Kidney epithelial cell (primary cell): ENCODE measurements at regions not wholly inside any gene's neighbourhood (a gene's known extent, or its start where the extent isn't known, plus 50 kb on each side); places are given as distances from the start of the nearest gene placed in this dataset.

Source experiments
- DNase-seq: peaks from one replicate; pipeline ENCODE4 v3.0.0-alpha.2; 2010; ENCODE audit warnings: low read depth
- H3K27me3 ChIP-seq: 2 replicates; pipeline ENCODE4 v1.6.0; 2011; ENCODE audit warnings: low read length; ENCODE audit not compliant: control insufficient read depth, insufficient read depth
- H3K36me3 ChIP-seq: 2 replicates; pipeline ENCODE4 v1.5.1; 2011; ENCODE audit warnings: low read length; ENCODE audit not compliant: control insufficient read depth, insufficient read depth
- H3K4me3 ChIP-seq: 2 replicates; pipeline ENCODE4 v1.5.1; 2011; ENCODE audit warnings: low read depth, mild to moderate bottlenecking, control low read depth, low read length
- TF ChIP-seq, protein P1 (sequence below): IDR thresholded peaks from 2 replicates; pipeline ENCODE4 v1.5.1; 2011; ENCODE audit warnings: mild to moderate bottlenecking, moderate library complexity, low read length, control low read depth, inconsistent platforms; ENCODE audit not compliant: insufficient read depth, poor library complexity, severe bottlenecking

DNA sequence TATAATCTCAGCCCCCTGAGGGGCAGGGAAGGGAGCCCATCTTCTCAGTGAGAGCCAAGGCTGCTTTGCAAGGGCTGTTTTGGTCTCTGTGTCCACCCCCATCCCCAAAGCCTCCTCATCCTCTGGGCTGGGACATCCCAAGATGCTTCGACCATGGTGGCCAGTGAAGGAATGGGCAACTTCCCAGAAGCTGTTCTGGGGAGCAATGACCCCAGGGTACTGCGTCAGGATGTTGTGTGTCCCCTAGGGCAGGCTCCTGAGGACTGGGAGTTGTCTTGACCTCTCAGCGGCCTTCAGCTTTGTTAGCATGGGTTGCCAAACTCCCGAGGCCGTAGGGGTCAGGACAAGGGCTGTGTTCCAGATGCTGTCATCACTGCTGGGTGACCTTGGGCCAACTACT lies 238.4 kb upstream of the POU3F1 start:
- no peak for DNase-seq
- TF ChIP-seq, protein P1, sequence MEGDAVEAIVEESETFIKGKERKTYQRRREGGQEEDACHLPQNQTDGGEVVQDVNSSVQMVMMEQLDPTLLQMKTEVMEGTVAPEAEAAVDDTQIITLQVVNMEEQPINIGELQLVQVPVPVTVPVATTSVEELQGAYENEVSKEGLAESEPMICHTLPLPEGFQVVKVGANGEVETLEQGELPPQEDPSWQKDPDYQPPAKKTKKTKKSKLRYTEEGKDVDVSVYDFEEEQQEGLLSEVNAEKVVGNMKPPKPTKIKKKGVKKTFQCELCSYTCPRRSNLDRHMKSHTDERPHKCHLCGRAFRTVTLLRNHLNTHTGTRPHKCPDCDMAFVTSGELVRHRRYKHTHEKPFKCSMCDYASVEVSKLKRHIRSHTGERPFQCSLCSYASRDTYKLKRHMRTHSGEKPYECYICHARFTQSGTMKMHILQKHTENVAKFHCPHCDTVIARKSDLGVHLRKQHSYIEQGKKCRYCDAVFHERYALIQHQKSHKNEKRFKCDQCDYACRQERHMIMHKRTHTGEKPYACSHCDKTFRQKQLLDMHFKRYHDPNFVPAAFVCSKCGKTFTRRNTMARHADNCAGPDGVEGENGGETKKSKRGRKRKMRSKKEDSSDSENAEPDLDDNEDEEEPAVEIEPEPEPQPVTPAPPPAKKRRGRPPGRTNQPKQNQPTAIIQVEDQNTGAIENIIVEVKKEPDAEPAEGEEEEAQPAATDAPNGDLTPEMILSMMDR = no peak
- Histone ChIP-seq H3K27me3 (peaks cover 3% of the 10 kb centered on the region), H3K36me3 (no peaks in the 10 kb centered on the region), H3K4me3 (no peak overlapping the region)

DNA sequence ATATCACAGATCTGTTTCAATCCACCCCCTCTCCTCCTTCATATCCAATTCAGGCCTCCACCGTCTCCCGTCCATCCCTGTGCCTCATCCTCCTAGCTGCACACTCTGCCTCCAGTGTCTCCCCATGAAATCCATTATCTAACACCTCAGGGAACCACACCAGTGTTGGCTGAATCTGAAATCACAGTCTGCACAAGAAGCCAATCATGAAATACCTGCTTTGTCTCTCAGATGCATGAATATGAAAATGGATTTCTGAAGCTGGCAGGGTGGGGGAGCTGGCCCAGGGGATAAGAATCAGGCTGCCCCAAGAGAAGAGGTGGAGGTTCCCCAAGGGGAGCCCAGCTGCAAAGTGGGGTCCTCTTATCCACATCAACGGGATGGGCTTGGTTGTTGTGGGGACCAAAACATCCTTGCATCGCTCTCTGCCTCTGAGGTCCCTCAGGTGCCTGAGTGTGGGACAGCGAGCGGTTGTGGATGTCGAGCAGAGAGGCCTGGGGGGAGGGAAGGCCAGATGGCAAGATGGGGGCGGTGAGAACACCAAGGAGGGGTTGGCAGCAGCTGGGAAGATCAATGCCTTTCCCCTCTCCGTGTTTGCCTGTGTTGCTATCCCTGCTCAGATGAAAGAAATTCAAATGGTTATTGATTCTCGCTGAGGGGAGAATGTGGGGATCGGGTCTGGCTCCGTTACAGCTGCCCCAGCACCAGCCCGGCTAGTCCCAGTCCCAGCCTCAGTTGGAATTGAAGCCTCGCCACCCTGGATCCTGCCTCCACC lies 237.3 kb upstream of the POU3F1 start:
- TF ChIP-seq, protein P1 = no peak
- no peak for DNase-seq
- no peak overlapping the region for H3K4me3 ChIP-seq
- no peaks in the 10 kb centered on the region for H3K36me3 ChIP-seq
- H3K27me3 ChIP-seq = peaks cover 3% of the 10 kb centered on the region

DNA sequence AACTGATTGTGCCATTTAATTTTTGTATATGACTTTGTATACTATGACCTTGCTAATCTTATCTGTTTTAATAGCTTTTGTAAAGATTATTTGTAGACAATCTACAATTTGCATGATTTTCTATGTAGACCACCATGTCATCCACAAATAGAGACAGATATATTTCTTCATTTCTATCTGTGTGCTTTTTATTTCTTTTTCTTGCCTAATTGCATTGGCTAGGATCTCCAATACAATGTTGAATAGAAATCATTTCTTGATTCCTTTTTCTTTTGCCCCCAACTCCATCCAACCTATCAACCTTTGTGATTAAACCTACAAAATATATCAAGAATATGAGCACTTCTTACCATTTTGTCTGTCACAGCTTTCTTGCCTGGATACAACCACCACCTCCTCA lies 232.6 kb upstream of the POU3F1 start:
- DNase-seq = no peak
- H3K27me3 ChIP-seq = peaks cover 2% of the 10 kb centered on the region
- TF ChIP-seq, protein P1 = no peak
- H3K36me3 ChIP-seq = no peaks in the 10 kb centered on the region
- no peak overlapping the region for H3K4me3 ChIP-seq

GRCh38 chr1:38277646-38278045 lies 231.1 kb upstream of the POU3F1 start:
- H3K27me3 ChIP-seq = no peaks in the 10 kb centered on the region
- no peaks in the 10 kb centered on the region for H3K36me3 ChIP-seq
- no peak overlapping the region for H3K4me3 ChIP-seq
- DNase-seq = no peak
- TF ChIP-seq, protein P1 = no peak

DNA sequence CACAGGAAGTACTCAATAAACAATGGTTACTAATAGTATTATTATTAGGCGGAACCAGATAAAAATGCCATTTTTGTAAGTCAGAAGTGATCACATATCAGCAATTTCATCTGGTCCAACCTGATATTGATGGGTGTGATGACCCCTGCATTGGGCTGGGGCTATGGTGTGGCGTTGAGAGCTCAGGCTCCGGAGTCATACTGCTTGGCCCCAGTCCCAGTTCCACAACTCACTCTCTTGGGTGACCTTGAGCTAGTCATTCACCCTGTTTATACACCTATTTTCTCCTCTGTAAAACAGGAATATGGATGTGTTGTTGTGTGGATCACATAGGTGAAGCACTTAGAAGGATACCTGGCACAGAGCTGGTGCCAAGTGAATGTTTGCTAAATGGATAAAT lies 229.4 kb upstream of the POU3F1 start:
- H3K27me3 ChIP-seq = peaks cover 11% of the 10 kb centered on the region
- no peak for DNase-seq
- H3K4me3 ChIP-seq = no peak overlapping the region
- no peaks in the 10 kb centered on the region for H3K36me3 ChIP-seq
- TF ChIP-seq, protein P1 = no peak

DNA sequence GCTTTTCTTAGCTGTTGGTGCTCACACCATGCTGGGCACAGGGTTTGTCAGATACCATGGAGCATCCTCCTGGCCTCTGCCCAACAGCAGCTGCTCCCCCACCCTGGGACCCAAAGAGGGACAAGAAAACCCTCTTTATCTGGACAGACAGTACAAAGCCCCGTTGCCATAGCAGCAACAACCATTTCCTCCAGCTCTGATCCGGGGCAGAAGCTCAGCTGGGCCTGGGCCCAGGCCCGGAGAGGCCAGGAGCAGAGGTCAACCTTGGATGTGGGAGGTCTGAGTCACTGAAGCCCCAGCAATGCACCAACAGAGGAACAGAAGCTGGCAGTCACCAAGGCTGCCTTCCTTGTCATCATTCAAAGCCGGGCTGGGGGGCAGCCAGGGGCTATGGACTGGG lies 228.4 kb upstream of the POU3F1 start:
- Histone ChIP-seq H3K4me3 (no peak overlapping the region), H3K36me3 (no peaks in the 10 kb centered on the region), H3K27me3 (peaks cover 21% of the 10 kb centered on the region)
- TF ChIP-seq, protein P1 = no peak
- no peak for DNase-seq
